ENCODE measurements at regions not wholly inside any gene's neighbourhood (a gene's known extent, or its start where the extent isn't known, plus 50 kb on each side); places are given as distances from the start of the nearest gene placed in this dataset.
"Not testable (repeated sequence)": the region's sequence is repeated elsewhere in the genome, so short reads cannot be mapped to it uniquely, and the experiment has no call there.

DNA sequence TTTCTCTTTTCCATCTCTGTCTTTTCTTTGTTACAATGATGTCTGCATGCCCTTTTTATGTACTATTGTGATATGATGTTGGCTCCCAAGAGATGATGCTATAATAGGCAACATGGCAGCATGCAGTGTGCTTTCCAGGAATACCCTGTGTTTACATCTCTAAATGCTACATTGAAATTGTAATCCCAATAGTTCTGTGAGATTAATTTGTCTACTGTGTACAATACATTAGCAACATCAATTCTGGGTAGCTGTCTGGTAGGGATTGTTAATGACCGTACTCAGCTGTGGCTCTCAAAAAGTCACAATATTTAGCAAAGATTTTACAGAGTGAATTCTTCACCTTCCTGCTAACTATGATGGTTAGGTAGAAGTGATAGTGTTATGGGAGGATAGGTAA is 225.6 kb upstream of the MMS22L start:
- DNase-seq (ENCODE audit: low read depth, low spot score): no peak
- H3K4me3 Mint-ChIP-seq: no peak overlapping the region
- no peaks in the 10 kb centered on the region for H3K36me3 Mint-ChIP-seq (ENCODE audit: low read depth)
- no peaks in the 10 kb centered on the region for H3K27me3 Mint-ChIP-seq (ENCODE audit: low read depth)
- no peaks in the 10 kb centered on the region for H3K4me1 Mint-ChIP-seq
- H3K27ac Mint-ChIP-seq (ENCODE audit: unreplicated experiment): no peak overlapping the region
- TF ChIP-seq, protein P1, sequence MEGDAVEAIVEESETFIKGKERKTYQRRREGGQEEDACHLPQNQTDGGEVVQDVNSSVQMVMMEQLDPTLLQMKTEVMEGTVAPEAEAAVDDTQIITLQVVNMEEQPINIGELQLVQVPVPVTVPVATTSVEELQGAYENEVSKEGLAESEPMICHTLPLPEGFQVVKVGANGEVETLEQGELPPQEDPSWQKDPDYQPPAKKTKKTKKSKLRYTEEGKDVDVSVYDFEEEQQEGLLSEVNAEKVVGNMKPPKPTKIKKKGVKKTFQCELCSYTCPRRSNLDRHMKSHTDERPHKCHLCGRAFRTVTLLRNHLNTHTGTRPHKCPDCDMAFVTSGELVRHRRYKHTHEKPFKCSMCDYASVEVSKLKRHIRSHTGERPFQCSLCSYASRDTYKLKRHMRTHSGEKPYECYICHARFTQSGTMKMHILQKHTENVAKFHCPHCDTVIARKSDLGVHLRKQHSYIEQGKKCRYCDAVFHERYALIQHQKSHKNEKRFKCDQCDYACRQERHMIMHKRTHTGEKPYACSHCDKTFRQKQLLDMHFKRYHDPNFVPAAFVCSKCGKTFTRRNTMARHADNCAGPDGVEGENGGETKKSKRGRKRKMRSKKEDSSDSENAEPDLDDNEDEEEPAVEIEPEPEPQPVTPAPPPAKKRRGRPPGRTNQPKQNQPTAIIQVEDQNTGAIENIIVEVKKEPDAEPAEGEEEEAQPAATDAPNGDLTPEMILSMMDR (conservative IDR thresholded peaks at IDR 0.05): no peak
- H3K9me3 Mint-ChIP-seq: no peaks in the 10 kb centered on the region

DNA sequence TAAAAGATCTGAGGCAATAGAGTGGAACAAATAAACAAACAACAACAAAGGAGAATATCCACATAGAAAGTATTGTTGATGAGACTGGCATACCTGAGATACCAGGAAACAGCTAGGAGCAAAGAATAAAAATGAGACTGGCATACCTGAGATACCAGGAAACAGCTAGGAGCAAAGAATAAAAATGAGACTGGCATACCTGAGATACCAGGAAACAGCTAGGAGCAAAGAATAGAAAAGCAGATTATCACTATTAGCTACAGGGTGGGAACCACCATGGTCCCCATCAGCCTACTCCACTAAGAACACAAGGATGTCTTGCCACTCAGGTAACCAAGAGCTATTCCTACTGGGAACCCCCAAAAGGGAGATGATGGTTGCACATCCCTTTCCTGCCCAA is 230.2 kb upstream of the MMS22L start:
- not testable (repeated sequence) for H3K27me3 Mint-ChIP-seq (ENCODE audit: low read depth); H3K36me3 Mint-ChIP-seq (ENCODE audit: low read depth); H3K9me3 Mint-ChIP-seq; H3K4me1 Mint-ChIP-seq; H3K27ac Mint-ChIP-seq (ENCODE audit: unreplicated experiment); H3K4me3 Mint-ChIP-seq; DNase-seq (ENCODE audit: low read depth, low spot score)

DNA sequence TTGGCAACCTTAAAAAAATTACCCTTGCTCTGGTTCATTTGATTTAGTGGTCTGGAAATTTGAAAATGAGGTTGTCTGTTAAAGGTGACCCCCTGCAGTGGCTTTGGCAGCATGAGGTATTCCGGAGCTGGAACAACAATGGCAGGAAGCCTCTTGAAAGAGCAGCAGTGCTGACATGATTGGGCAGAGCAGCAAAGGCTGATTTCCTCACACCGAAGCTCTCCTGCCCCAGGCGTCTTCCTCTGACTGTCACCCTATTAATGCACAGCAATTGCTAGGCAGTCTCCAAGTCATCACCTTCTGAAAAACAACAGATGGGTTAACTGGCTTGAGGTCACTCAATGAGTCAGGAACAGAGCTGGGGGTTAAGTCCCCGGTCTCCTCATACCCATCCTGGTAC is 241.8 kb upstream of the MMS22L start:
- Mint-ChIP-seq H3K4me3 (no peak overlapping the region), H3K4me1 (peaks cover 15% of the 10 kb centered on the region), H3K9me3 (peaks cover 3% of the 10 kb centered on the region), H3K27ac (ENCODE audit: unreplicated experiment) (peak overlapping the region; percentile 21), H3K36me3 (ENCODE audit: low read depth) (no peaks in the 10 kb centered on the region), H3K27me3 (ENCODE audit: low read depth) (no peaks in the 10 kb centered on the region)
- TF ChIP-seq, protein P1 (conservative IDR thresholded peaks at IDR 0.05): no peak
- no peak for DNase-seq (ENCODE audit: low read depth, low spot score)

DNA sequence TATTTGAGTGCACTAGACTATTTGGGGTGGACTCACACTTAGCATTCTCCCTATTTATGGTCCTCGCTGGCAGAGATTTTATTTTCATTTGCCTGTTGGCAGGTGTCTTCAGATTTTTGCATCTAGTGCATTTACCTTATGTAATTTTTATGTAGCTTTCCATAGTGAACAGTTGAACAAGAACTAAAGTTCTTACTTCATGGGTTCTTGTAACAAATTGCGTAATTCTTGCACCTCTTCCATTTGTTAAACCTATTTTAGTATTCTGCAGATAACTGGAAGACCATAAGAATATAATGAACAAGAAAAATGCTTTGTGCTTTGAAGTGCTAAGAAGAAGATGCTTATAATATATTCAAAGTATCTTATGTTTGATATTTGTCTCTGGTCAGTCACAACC is 252.8 kb upstream of the MMS22L start:
- Mint-ChIP-seq H3K4me3 (no peak overlapping the region), H3K27ac (ENCODE audit: unreplicated experiment) (no peak overlapping the region), H3K9me3 (peaks cover 4% of the 10 kb centered on the region), H3K27me3 (ENCODE audit: low read depth) (no peaks in the 10 kb centered on the region), H3K4me1 (no peaks in the 10 kb centered on the region), H3K36me3 (ENCODE audit: low read depth) (no peaks in the 10 kb centered on the region)
- TF ChIP-seq, protein P1 (conservative IDR thresholded peaks at IDR 0.05): no peak
- no peak for DNase-seq (ENCODE audit: low read depth, low spot score)

DNA sequence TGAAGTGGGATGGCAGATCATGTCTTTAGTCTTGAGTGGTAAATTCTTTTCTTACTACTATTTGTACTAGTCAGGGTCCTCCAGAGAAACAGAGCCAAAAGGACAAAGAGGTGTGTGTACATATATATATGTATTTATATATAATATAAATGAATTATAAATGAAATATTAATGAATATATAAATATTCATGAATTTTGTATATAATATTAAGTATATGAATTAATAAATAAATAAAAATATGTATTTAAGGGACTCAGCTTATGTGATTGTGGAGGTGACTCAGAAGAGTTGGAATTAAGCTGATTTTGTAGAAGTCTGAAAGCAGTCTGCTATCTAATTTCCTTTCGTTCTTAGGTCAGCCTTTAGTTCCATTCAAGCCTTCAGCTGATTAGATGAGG is 265.3 kb upstream of the MMS22L start:
- Mint-ChIP-seq H3K27ac (ENCODE audit: unreplicated experiment) (no peak overlapping the region), H3K9me3 (peaks cover 6% of the 10 kb centered on the region), H3K4me1 (no peaks in the 10 kb centered on the region), H3K36me3 (ENCODE audit: low read depth) (peaks cover 9% of the 10 kb centered on the region), H3K4me3 (no peak overlapping the region), H3K27me3 (ENCODE audit: low read depth) (no peaks in the 10 kb centered on the region)
- TF ChIP-seq, protein P1 (conservative IDR thresholded peaks at IDR 0.05): no peak
- DNase-seq (ENCODE audit: low read depth, low spot score): no peak

DNA sequence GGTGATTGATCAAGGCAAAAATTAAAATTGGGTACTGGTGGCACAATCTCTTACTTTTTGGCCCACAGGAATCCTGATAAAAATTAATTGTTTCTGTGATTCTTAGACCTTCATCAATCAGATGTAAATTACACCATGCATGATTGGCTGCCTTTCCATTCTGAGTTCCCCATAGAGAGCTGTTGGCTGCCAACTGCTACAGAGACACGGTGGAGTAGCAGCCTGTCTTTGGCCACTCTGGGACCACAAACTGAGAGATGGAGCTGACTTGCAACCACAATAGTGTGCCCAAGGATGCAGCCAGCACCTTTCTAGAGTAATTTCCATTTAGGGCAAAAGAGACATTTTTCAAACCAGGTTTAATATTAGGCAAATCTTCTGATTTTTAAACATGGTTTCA is 274.3 kb upstream of the MMS22L start:
- Mint-ChIP-seq H3K4me3 (no peak overlapping the region), H3K4me1 (no peaks in the 10 kb centered on the region), H3K27me3 (ENCODE audit: low read depth) (no peaks in the 10 kb centered on the region), H3K27ac (ENCODE audit: unreplicated experiment) (no peak overlapping the region), H3K9me3 (peaks cover 9% of the 10 kb centered on the region), H3K36me3 (ENCODE audit: low read depth) (no peaks in the 10 kb centered on the region)
- TF ChIP-seq, protein P1 (conservative IDR thresholded peaks at IDR 0.05): no peak
- no peak for DNase-seq (ENCODE audit: low read depth, low spot score)
